ENCODE measurements at regions not wholly inside any gene's neighbourhood (a gene's known extent, or its start where the extent isn't known, plus 50 kb on each side); places are given as distances from the start of the nearest gene placed in this dataset.
A peak's percentile ranks its signal among the peaks of the same experiment; 100 is the strongest.

DNA sequence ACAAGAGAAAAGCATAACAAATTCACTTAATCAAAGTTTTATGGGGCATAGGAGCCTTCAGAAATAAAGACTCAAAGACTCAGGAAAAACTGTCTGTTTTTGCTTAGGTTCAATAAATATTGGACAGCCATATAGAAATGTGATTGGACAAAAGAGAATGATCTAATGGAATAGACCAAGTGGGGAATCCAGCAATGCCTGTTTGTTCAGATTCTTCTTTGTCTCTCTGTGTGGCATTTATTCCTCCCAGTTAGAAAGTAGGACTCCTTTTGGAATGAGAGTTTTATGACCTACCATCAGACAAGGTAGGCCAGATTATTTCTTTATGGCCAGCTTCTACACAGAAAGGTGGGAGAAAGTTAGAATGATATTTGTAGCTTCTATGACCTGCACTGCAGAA is 1460.1 kb downstream of the OTOL1 start:
- POLR2A ChIA-PET, result no interaction called here
- no peak for ATAC-seq

DNA sequence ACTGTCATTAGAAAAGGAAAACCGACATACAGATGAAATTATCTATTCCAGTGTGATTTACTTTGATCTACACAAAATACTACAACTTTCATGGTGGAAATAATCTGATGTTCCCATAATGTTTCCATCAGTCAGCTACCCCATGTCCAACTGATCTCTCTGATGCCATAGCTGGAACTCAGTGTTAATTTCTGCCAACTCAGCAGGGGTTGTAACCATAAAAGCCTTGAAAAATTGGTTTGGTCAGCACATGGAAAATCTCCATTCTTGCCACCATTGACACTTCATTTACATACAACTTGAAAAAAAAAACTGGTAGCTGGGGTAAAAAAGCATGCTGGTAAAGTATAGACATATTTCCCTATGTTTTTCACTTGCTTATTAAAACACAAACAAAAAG is 1463.7 kb downstream of the OTOL1 start:
- 63% methylated on average over 1 of the region's 1 CpG for WGBS (ENCODE audit: missing lambda C conversion rate)
- Histone ChIP-seq H3K4me1 (no peaks in the 10 kb centered on the region), H3K9me3 (no peaks in the 10 kb centered on the region), H3K4me2 (no peak overlapping the region), H3K27ac (no peak overlapping the region), H3K4me3 (no peak overlapping the region)
- DNase-seq (ENCODE audit: low read depth in 1 of 2, low spot score in 1 of 2) (no peak), ATAC-seq (no peak), FAIRE-seq (no peak)
- POLR2A ChIA-PET, result no interaction called here
- TF ChIP-seq EP300 (IDR thresholded peaks at IDR 0.05) (no peak), SMC3 (IDR thresholded peaks at IDR 0.05) (no peak), CBX8 (IDR thresholded peaks at IDR 0.05) (no peak), MAFK (IDR thresholded peaks at IDR 0.05; ENCODE audit: partially characterized antibody) (peak; percentile 40), PBX3 (IDR thresholded peaks at IDR 0.05) (no peak)
- CTCF ChIA-PET, result no interaction called here

More for the DNA sequence above, 1460.1 kb downstream of the OTOL1 start:
- CTCF ChIA-PET, result no interaction called here
- Histone ChIP-seq H3K4me3 (no peak overlapping the region), H3K27ac (no peak overlapping the region), H3K4me1 (no peaks in the 10 kb centered on the region), H3K4me2 (no peak overlapping the region), H3K9me3 (no peaks in the 10 kb centered on the region)
- TF ChIP-seq CTCF (IDR thresholded peaks at IDR 0.05) (no peak), MAX (IDR thresholded peaks at IDR 0.05) (no peak), CEBPB (IDR thresholded peaks at IDR 0.05) (no peak), RNF2 (IDR thresholded peaks at IDR 0.05; ENCODE audit: borderline replicate concordance, low read depth) (no peak)
- TF ChIP-seq, protein P1, sequence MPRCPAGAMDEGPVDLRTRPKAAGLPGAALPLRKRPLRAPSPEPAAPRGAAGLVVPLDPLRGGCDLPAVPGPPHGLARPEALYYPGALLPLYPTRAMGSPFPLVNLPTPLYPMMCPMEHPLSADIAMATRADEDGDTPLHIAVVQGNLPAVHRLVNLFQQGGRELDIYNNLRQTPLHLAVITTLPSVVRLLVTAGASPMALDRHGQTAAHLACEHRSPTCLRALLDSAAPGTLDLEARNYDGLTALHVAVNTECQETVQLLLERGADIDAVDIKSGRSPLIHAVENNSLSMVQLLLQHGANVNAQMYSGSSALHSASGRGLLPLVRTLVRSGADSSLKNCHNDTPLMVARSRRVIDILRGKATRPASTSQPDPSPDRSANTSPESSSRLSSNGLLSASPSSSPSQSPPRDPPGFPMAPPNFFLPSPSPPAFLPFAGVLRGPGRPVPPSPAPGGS (IDR thresholded peaks at IDR 0.05), result no peak
- FAIRE-seq, result no peak
- DNase-seq (ENCODE audit: low read depth in 1 of 2, low spot score in 1 of 2), result no peak

DNA sequence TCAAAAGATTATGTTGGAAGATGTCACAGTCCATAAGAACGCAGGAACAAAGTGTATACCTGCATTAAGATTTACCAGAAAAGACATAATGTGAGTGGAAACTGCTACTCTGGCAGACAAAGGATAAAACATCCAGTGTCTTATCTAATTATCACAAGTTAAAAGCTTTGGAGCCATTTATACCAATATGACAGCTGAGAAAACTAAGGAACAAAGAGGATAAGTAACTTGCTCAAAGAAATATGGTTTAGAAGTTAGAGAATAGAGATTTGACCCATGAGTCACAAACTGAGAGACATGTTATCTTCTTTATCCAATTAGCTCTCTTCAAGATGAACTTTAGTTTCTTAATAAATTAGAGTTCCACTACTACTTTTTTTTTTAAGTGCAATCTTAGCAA is 1473.7 kb downstream of the OTOL1 start:
- no peaks in the 10 kb centered on the region for H3K4me1 ChIP-seq
- WGBS (ENCODE audit: missing lambda C conversion rate), result 84% methylated on average over 1 of the region's 1 CpG
- no peak overlapping the region for H3K4me2 ChIP-seq
- DNase-seq (ENCODE audit: low read depth in 1 of 2, low spot score in 1 of 2) (no peak), FAIRE-seq (no peak), ATAC-seq (no peak)
- ChIA-PET CTCF (no interaction called here), POLR2A (no interaction called here)
- H3K27ac ChIP-seq, result no peak overlapping the region
- TF ChIP-seq POLR2AphosphoS2 (conservative IDR thresholded peaks at IDR 0.05; ENCODE audit: low read length) (no peak), KDM5A (IDR thresholded peaks at IDR 0.05) (no peak), ZFP36 (IDR thresholded peaks at IDR 0.05; ENCODE audit: borderline replicate concordance, partially characterized antibody) (no peak), NR3C1 (IDR thresholded peaks at IDR 0.05) (no peak), MYC (IDR thresholded peaks at IDR 0.05; ENCODE audit: borderline replicate concordance, low read length) (no peak), CEBPB (IDR thresholded peaks at IDR 0.05) (no peak), JUNB (IDR thresholded peaks at IDR 0.05) (no peak), TFCP2L1 (CRISPR knock-in tag; IDR thresholded peaks at IDR 0.05) (no peak)
- no peak overlapping the region for H3K4me3 ChIP-seq
- H3K9me3 ChIP-seq, result no peaks in the 10 kb centered on the region

GRCh38 chr3:162971715-162972114 is 1475.1 kb downstream of the OTOL1 start:
- Histone ChIP-seq H3K27ac (no peak overlapping the region), H3K4me3 (no peak overlapping the region), H3K4me1 (no peaks in the 10 kb centered on the region), H3K9me3 (no peaks in the 10 kb centered on the region), H3K4me2 (no peak overlapping the region)
- CTCF ChIA-PET, result interaction anchor here (0.6 kb wide), 1 partner anchor 1080 kb away, joined by 3 read pairs; no protein-coding TSS in a partner anchor
- ATAC-seq (no peak), FAIRE-seq (no peak), DNase-seq (ENCODE audit: low read depth in 1 of 2, low spot score in 1 of 2) (no peak)
- TF ChIP-seq ZC3H11A (IDR thresholded peaks at IDR 0.05) (no peak), SMC3 (IDR thresholded peaks at IDR 0.05) (no peak), RARB (CRISPR knock-in tag; IDR thresholded peaks at IDR 0.05) (no peak), TFCP2L1 (CRISPR knock-in tag; IDR thresholded peaks at IDR 0.05) (no peak), ZNF302 (CRISPR knock-in tag; IDR thresholded peaks at IDR 0.05) (no peak), ESRRA (IDR thresholded peaks at IDR 0.05; ENCODE audit: borderline replicate concordance, low read length) (no peak), CBX8 (IDR thresholded peaks at IDR 0.05) (no peak), NPAS2 (CRISPR knock-in tag; IDR thresholded peaks at IDR 0.05; ENCODE audit: borderline replicate concordance) (no peak), EHF (CRISPR knock-in tag; IDR thresholded peaks at IDR 0.05) (no peak), FOSB (CRISPR knock-in tag; IDR thresholded peaks at IDR 0.05) (no peak), HDAC2 (IDR thresholded peaks at IDR 0.05) (no peak), MAFK (IDR thresholded peaks at IDR 0.05; ENCODE audit: partially characterized antibody) (no peak), TP53 (CRISPR knock-in tag; IDR thresholded peaks at IDR 0.05) (no peak)
- POLR2A ChIA-PET, result no interaction called here
- 89% methylated on average over 2 of the region's 2 CpGs for WGBS (ENCODE audit: missing lambda C conversion rate)

Data from A549 (cell line).